ENCODE measurements at regions not wholly inside any gene's neighbourhood (a gene's known extent, or its start where the extent isn't known, plus 50 kb on each side); places are given as distances from the start of the nearest gene placed in this dataset.

- POLR2A ChIA-PET, result no interaction called here
Measured at GRCh38 chr12:24278832-24279231, 329.4 kb upstream of the SOX5 start.

DNA sequence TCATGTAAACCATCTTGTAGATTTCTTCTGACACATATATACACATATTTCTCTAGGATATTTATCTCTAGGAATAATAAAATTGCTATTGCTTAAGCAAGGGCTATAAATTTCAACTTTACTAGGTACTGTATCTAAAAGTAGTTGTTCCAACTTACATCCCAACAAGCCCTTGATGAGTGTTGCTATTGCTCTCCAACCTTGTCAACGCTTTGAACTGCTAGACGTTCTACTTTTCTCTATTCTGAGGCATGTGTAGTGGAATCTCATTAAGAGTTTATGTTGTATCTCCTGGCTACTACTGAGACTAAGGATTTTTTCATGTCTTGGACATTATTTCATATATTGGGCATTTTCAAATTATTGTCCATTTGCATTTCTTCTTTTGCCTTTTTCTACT is 321.5 kb upstream of the SOX5 start:
- TF ChIP-seq FOXK2 (IDR thresholded peaks at IDR 0.05) (no peak), LEF1 (IDR thresholded peaks at IDR 0.05; ENCODE audit: borderline replicate concordance) (no peak), ARNT (IDR thresholded peaks at IDR 0.05) (no peak), L3MBTL2 (conservative IDR thresholded peaks at IDR 0.05) (no peak), SUZ12 (IDR thresholded peaks at IDR 0.05) (no peak), FOXA1 (IDR thresholded peaks at IDR 0.05) (no peak), SP1 (IDR thresholded peaks at IDR 0.05) (no peak), CTBP1 (IDR thresholded peaks at IDR 0.05; ENCODE audit: borderline replicate concordance) (no peak), FOXM1 (IDR thresholded peaks at IDR 0.05; ENCODE audit: borderline replicate concordance) (no peak), BHLHE40 (IDR thresholded peaks at IDR 0.05; ENCODE audit: borderline replicate concordance) (no peak), HDGF (IDR thresholded peaks at IDR 0.05; ENCODE audit: borderline replicate concordance) (no peak), TARDBP (IDR thresholded peaks at IDR 0.05) (no peak), ELF4 (IDR thresholded peaks at IDR 0.05) (no peak), NFRKB (IDR thresholded peaks at IDR 0.05) (no peak)
- TF ChIP-seq, protein P1, sequence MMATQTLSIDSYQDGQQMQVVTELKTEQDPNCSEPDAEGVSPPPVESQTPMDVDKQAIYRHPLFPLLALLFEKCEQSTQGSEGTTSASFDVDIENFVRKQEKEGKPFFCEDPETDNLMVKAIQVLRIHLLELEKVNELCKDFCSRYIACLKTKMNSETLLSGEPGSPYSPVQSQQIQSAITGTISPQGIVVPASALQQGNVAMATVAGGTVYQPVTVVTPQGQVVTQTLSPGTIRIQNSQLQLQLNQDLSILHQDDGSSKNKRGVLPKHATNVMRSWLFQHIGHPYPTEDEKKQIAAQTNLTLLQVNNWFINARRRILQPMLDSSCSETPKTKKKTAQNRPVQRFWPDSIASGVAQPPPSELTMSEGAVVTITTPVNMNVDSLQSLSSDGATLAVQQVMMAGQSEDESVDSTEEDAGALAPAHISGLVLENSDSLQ (IDR thresholded peaks at IDR 0.05), result no peak
- CTCF ChIA-PET, result no interaction called here
- no peak for DNase-seq (ENCODE audit: extremely low spot score)
- POLR2A ChIA-PET, result no interaction called here

More at GRCh38 chr12:24278832-24279231, 329.4 kb upstream of the SOX5 start:
- TF ChIP-seq SP1 (IDR thresholded peaks at IDR 0.05), result no peak
- no peak for TF ChIP-seq TARDBP (IDR thresholded peaks at IDR 0.05)
- no peak for TF ChIP-seq FOXM1 (IDR thresholded peaks at IDR 0.05; ENCODE audit: borderline replicate concordance)
- TF ChIP-seq CTBP1 (IDR thresholded peaks at IDR 0.05; ENCODE audit: borderline replicate concordance), result no peak
- TF ChIP-seq LEF1 (IDR thresholded peaks at IDR 0.05; ENCODE audit: borderline replicate concordance), result no peak
- TF ChIP-seq, protein P1 (IDR thresholded peaks at IDR 0.05), result no peak
- TF ChIP-seq FOXA1 (IDR thresholded peaks at IDR 0.05), result no peak
- TF ChIP-seq BHLHE40 (IDR thresholded peaks at IDR 0.05; ENCODE audit: borderline replicate concordance), result no peak
- no peak for TF ChIP-seq ELF4 (IDR thresholded peaks at IDR 0.05)
- TF ChIP-seq NFRKB (IDR thresholded peaks at IDR 0.05), result no peak
- TF ChIP-seq ARNT (IDR thresholded peaks at IDR 0.05), result no peak
- no peak for TF ChIP-seq ZNF384 (IDR thresholded peaks at IDR 0.05)
- no peak for TF ChIP-seq SUZ12 (IDR thresholded peaks at IDR 0.05)
- no peak for TF ChIP-seq L3MBTL2 (conservative IDR thresholded peaks at IDR 0.05)
- TF ChIP-seq HDGF (IDR thresholded peaks at IDR 0.05; ENCODE audit: borderline replicate concordance), result no peak
- no peak for TF ChIP-seq FOXK2 (IDR thresholded peaks at IDR 0.05)
- CTCF ChIA-PET, result no interaction called here
- DNase-seq (ENCODE audit: extremely low spot score), result no peak

DNA sequence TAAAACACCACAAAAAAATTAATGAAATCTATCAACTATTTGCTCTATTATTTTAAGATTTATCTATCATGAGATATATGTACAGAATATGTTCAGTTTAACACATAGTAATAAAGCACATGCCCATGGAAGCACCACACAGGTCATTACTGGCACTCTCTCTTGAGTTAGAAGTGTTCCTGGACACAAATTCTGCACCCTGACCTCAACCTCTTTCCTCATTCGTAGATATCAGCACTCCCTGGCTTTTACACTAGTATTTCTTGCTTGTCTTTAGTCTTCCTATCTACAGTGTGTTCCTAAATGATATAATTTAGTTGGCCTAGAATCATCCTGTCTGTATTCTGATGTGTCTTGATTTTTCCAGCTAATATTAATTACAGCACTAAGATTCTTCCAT is 321.0 kb upstream of the SOX5 start:
- POLR2A ChIA-PET, result no interaction called here
- TF ChIP-seq TARDBP (IDR thresholded peaks at IDR 0.05) (no peak), LEF1 (IDR thresholded peaks at IDR 0.05; ENCODE audit: borderline replicate concordance) (no peak), NFRKB (IDR thresholded peaks at IDR 0.05) (no peak), ZNF384 (IDR thresholded peaks at IDR 0.05) (no peak), BHLHE40 (IDR thresholded peaks at IDR 0.05; ENCODE audit: borderline replicate concordance) (no peak), ARNT (IDR thresholded peaks at IDR 0.05) (no peak), L3MBTL2 (conservative IDR thresholded peaks at IDR 0.05) (no peak)
- TF ChIP-seq, protein P1 (IDR thresholded peaks at IDR 0.05), result no peak
- CTCF ChIA-PET, result no interaction called here
- no peak for DNase-seq (ENCODE audit: extremely low spot score)

DNA sequence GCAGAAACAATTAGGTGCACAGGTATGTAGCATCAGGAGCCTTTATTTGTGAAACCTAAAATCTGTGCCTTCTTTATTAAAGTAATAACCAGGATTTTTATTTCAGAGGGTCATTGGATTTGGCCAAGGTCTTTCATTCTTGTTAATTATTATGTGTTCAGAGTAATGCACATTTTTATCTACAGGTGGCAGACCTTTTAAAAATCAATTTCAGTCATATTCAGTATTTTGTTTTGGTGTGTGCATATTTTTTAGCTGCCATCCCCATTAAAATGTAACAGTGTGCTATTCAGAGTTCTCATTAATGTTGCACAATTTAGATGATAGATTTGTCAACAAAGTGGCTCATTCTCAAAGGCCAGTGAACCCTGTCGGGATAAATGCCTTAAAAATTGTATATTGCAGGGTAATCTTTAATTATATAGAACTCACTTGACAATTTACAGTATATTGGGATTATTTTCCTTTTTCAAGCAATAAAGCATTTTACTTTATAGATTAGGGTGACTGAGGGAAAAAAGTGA is 319.3 kb upstream of the SOX5 start:
- POLR2A ChIA-PET, result no interaction called here
- TF ChIP-seq ARNT (IDR thresholded peaks at IDR 0.05), result no peak
- DNase-seq (ENCODE audit: extremely low spot score), result no peak
- CTCF ChIA-PET, result no interaction called here

DNA sequence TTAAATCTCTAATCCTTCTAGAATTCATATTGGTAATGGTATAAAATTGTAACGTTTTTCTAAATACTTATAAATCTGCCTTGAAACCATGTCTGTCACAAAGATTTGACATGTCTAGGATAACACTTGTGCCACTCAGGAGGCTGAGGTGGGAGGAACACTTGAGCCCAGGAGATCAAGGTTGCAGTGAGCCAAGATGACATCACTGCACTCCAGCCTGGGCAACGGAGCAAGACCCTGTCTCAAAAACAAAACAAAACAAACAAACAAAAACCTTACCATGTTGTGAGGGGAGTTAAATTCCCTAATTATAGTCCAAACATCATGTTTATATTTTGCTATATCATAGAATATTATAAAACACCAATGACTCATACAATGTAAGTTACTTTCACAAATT is 317.5 kb upstream of the SOX5 start:
- POLR2A ChIA-PET, result no interaction called here
- CTCF ChIA-PET, result no interaction called here
- no peak for DNase-seq (ENCODE audit: extremely low spot score)
- TF ChIP-seq L3MBTL2 (conservative IDR thresholded peaks at IDR 0.05) (no peak), FOXA1 (IDR thresholded peaks at IDR 0.05) (no peak), ARNT (IDR thresholded peaks at IDR 0.05) (no peak)

GRCh38 chr12:24256684-24257083 is 307.2 kb upstream of the SOX5 start:
- POLR2A ChIA-PET, result no interaction called here

DNA sequence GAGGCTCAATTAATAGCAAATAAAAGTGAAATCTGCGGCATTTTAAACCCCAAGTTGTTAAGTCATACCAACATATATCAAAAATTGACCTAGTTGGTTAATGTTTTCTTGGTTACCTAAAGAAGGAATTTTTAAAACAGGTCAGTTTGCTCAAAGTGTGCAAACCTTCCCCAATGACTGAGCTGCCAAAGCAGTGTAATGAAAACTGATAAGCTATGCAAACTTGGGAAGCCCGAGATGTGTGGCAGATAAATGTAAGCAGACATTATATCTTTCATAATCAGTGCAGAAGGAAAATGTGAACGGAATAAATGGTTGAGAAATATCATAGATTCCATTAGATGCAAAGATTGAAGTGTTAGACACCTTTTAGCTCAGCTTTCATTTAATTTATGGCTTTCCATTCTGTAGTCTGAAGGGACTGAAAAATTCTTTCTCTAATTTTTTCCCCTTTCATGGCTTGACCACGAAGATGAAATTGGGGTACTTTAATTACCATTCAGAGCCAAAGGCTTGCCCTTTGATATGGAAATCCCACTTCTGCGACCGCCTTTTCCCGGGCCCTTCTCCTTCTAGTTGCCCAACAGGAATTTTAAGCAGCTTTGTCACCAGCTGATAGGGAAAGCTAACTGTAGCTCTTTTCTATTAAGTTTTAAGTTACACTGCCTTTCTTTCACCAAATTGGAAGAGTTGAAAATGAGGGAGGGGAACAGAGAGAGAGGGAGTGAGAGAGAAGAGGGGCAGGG is 306.6 kb upstream of the SOX5 start:
- ChIA-PET CTCF (no interaction called here), POLR2A (no interaction called here)
- TF ChIP-seq SP1 (IDR thresholded peaks at IDR 0.05) (no peak), ARNT (IDR thresholded peaks at IDR 0.05) (no peak), ZNF384 (IDR thresholded peaks at IDR 0.05) (no peak), HDGF (IDR thresholded peaks at IDR 0.05; ENCODE audit: borderline replicate concordance) (no peak), SUZ12 (IDR thresholded peaks at IDR 0.05) (no peak), FOXA1 (IDR thresholded peaks at IDR 0.05) (no peak), L3MBTL2 (conservative IDR thresholded peaks at IDR 0.05) (no peak), FOXK2 (IDR thresholded peaks at IDR 0.05) (no peak), FOXM1 (IDR thresholded peaks at IDR 0.05; ENCODE audit: borderline replicate concordance) (no peak), NFRKB (IDR thresholded peaks at IDR 0.05) (no peak)
- no peak for DNase-seq (ENCODE audit: extremely low spot score)

More at GRCh38 chr12:24256684-24257083, 307.2 kb upstream of the SOX5 start:
- TF ChIP-seq ELF4 (IDR thresholded peaks at IDR 0.05), result no peak
- TF ChIP-seq CTBP1 (IDR thresholded peaks at IDR 0.05; ENCODE audit: borderline replicate concordance), result no peak
- no peak for TF ChIP-seq SUZ12 (IDR thresholded peaks at IDR 0.05)
- no peak for TF ChIP-seq BHLHE40 (IDR thresholded peaks at IDR 0.05; ENCODE audit: borderline replicate concordance)
- TF ChIP-seq SP1 (IDR thresholded peaks at IDR 0.05), result no peak
- DNase-seq (ENCODE audit: extremely low spot score), result no peak
- CTCF ChIA-PET, result no interaction called here
